HG02970 (cell line): ENCODE measurements at regions not wholly inside any gene's neighbourhood (a gene's known extent, or its start where the extent isn't known, plus 50 kb on each side); places are given as distances from the start of the nearest gene placed in this dataset.

Experiments
- ATAC-seq: cut with Tn5 transposase; IDR thresholded peaks from one replicate; pipeline ENCODE4 v1.9.1; 2021; ENCODE audit warnings: mild to moderate bottlenecking, moderate library complexity, moderate number of reproducible peaks; ENCODE audit not compliant: unreplicated experiment, low FRiP score

DNA sequence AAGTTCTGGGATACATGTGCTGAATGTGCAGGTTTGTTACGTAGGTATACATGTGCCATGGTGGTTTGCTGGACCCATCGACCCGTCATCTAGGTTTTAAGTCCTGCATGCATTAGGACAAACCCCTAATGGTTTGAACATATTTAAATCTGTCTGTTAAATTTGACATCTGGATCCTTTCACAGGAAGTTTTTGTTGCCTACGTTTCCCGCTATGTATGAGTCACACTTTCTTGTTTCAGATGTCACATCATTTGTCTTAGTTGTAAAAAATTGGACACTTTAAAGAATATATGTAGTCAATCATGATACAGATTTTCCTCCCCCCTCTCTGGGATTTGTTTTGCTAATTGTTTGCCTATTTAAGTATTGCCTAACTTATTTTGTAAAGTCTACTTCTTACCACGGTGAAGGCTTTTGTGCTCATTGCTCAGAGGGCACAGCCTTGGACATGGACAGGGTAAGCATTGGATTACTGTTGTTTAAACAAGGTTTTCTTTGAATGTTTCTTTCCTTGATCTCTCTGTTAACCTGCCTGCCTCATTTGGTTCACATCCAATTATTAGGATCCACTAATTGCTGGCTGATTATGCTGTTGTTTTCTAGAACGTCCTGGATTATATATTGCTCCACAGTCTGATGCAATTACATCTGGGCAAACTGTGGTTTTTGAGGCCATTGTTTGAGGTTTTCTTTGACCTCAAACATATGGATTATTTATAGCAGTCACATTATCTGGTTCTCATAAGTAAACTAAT is 1441.4 kb downstream of the AACS start:
- ATAC-seq, result no peak

DNA sequence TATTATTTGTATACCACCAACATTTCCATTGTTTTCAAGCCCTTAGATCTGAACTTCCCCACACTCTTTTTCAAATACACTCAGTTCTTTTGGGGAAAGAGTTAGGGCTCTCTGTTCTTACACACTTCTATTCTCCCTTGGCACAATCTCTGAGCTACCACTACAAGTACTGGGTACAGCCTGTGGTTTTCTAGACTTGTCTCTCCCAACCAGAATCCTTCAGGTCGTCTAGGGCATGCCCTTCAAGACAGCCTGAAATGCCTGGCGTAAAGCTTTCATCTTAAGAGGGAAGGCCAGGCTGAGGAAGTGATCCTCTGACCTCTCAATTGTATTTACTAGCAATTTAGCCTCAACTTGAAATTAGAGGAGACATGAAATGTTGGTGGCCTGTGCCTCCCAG is 1442.0 kb downstream of the AACS start:
- no peak for ATAC-seq

DNA sequence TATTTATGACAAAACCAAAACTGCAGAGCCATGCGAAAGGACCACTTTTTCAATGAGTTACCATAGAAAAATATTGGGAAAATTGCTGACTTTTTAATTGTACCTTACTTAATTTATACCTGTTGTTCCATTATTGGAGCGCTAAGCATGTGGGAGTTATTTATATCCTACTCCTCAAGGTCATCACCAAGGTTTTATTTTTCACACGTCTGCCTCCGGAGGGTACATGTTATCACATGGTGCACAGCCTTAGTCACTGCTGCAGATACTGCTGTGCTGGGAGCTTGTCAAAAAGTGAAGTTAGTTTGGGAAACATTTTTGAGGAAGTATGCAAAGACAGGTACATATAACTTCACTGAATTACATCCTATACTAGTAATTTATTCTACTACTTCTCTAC is 1444.3 kb downstream of the AACS start:
- ATAC-seq, result no peak

DNA sequence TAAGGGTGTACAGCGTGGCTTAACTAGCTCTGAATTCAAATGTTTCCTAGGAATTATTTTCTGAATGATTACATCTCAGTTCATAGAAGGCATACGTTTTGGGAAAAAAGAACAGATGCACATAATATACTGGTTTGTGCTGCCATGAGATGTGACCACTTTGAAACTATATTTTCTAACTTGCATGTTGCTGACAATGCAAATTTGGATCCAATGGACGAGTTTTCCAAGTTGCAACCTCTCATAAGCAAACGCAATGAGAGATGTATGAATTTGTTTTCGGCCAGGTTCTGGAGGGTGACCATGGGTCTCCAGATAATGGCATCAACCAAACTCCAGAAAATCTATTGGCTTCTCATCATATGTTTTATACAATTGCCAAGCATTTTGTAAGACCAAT is 1445.4 kb downstream of the AACS start:
- no peak for ATAC-seq

DNA sequence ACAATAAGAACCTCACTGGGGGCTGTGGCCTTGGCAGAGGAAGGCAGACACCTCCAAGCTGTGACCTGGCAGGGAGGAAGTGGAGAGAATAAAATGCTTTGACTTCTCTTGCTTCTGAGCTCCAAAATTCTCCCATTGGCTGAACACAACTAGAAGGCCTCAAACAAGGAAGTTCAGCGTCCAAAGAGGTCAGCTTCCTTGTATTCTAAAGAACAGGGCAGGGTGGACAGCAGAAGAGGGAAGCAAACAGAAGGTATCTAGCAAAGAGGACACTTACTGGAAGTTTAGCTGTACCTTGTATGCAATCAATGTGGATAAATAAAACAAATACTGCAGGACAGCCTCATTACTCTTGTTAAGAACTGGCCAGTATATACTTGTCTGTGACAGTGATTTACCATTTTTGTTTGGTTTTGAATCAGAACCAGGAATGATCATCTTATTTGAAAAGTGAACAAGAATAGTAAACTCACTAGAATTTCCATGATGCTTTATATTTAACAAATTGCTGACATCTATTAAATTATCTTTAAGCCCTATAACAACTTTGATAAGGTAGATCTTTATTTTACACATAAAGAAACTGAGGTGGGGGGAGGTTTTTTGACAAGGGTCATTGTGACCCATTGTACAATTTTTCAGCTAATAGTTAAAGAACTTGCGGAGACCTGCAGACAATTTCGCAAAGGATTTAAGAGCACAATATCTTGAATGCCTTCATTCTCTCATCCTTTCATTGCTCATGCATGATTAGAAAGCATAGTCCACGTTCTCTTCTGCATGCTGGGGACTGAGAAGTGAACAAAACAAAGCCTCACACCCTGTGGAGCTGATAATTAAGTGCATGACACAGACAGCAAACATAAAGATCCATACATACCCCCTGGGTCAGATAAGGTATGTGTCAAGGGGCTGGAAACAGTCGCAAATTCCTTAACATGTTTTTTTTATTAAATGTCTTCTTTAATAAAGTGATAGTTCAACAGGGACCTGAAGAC is 1448.0 kb downstream of the AACS start:
- ATAC-seq, result no peak

DNA sequence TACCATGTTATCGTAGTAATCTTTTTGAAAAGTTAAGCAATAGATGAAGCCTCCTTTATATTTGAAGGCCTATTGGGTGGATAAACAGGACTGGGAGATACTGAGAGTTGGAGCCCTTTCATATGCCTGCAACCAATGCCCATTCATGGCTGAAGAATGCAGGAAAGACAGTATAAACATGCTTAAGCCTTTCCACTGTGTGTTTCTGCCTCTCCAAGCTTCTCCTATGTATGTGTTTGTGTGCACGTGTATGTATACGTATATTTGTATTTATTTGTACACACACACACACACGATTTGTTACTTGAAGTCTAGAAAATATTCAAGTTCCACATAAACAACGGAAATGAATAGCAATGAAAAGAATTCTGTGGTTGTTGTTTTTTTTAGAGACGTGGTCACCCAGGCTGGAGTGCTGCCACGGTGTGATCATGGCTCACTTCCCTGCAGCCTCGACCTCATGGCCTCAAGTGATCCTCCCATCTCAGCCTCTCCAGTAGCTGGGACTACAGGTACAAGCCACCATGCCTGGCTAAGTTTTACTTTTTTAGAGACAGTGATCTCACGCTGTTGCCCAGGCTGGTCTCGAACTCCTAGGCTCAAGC is 1453.5 kb downstream of the AACS start:
- no peak for ATAC-seq

DNA sequence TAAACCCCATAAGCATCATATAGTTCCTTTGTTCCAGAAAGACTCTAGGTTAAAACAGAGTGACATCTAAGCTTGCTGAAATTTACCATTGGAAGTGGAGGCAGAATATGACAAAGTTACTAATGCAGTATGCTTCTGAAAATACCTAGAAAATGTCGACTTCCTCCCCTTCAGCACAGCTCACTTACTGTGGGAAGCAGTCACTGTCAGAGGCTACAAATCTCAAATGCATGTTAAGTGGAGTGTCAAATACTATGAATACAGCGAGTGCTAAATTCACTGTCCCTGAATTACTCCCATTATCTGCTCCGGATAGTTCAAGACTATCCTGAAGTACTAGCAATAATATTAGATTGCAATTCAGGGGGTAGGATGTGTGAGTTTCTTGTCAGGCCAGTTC is 1454.6 kb downstream of the AACS start:
- no peak for ATAC-seq

DNA sequence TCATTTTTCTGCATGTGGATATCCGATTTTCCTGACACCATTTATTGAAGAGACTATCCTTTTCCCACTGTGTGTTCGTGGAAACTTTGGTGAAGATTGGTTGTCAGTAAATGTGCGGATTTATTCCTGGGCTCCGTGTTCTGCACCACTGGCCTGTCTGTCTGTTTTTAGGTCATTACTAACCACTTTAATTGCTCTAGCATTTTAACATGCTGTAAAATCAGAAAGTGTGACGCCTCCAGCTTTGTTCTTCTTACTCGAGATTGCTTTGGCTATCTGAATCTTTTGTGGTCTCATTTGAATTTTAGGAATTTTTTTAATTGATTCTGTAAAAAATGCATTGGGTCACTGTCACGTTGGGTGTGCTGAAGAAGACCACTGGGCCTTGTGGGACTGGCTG is 1458.7 kb downstream of the AACS start:
- no peak for ATAC-seq

DNA sequence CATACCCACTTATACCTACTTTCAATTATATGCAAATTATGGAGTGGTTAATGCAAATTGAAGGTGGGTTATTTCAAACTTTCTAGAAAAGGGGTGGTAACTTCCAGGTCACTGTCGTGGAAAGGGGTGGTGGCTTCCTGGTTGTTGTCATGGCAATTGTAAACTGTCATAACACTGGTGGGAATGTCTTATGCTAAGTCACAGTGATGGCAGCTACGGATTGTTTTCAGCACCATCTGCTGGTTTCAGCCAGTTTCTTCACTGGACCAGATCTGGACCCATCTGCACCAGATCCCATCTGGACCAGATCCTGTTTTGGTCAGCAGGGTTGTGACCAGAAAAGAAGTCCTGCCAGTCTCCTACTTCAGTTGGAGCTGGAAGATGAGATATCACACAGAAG is 1469.3 kb downstream of the AACS start:
- no peak for ATAC-seq

DNA sequence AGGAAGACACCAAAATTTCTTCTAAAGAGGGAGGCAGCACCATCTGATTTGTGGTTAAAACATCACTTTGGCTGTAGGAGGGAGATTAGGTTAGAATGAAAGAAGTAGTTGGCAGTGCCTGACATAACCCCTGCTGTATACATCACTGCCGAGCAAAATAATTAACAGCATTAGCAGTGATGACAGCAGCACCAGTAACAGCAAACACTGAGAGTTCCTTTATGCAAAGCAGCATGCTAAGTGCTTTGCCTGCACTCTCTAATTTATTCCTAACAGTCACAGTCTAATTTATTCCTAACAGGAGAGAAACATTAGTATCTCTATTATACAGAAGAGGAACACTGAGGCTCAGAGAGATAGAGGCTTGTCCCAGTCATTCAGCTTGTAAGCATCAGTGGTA is 1469.7 kb downstream of the AACS start:
- ATAC-seq, result no peak

DNA sequence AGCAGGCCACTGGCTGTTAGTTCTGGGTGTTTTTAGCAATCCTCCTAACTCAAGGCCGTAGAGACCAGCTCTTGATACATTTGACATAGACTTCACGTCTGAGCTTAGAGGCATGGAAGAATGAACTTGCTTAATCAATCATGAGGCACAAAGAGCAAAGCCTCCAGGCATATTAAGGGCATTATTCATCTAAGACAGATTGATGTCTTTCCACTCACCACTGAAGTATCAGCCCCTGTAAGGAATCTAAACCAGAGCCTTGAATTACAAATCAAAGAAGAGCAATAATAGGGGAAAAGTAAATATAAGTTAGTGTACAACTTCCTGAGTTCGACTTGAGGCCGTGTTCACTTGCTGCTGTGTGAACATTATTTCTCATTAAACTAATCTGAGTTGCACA is 1470.7 kb downstream of the AACS start:
- ATAC-seq, result no peak

DNA sequence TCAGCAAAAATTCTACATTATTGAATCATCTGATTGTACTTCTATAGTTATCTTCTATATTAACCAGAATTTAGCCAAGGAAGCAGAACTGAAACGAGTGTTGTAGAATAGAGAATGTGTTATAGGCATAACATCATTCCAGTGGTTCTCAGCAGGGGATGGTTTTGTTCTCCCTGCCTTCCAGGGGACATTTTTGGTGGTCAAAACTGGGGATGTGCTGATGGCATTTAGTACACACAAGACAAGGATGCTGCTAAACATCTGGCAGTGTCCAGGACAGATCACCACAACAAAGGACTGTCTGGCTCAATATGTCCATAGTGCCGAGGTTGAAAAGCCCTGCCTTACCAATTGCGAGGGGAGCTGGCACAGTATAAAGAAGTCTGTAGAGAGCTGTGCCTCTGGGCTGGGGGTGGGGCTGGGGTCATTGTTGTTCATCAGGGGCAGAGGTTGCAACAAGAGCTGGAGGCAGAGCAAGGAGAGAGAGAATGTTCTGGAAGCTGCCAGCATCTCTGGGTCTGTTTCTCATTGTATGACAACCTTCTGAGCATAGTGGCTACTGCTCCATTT is 1472.8 kb downstream of the AACS start:
- ATAC-seq, result no peak

DNA sequence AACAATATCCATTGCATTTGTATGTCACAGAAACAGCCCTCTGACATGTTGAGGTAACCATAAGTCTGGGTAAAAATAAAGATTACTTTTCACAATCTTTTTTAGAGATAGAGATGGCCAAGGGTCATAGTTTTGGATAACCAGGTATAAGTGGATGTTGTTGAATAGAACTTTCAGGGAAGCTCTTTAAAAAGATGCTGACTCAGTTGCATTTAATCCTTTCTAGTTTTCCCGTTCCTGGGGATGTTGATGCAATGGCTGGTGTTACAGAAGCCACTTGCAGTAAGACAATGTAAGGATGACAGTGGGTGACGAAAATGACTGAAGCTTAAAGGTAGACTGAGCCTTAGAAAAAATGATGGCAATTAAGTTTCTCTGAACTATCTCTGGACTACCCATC is 1473.7 kb downstream of the AACS start:
- no peak for ATAC-seq

DNA sequence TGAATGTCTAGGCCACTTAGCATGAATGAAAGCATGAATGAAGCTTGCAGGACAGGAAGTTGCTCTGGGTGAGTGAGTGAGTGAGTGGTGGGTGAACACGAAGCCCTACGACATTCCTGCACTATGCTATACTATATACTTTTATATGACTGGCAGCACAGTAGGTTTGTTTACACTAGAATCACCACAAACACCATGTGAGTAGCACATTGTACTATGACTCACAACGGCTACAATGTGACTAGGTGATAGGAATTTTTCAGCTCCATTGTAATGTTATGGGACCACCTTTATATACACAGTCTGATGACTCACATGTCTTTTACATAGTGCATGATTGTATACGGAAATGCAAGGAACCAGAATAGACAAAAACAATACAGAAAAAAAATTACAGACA is 1480.2 kb downstream of the AACS start:
- no peak for ATAC-seq

DNA sequence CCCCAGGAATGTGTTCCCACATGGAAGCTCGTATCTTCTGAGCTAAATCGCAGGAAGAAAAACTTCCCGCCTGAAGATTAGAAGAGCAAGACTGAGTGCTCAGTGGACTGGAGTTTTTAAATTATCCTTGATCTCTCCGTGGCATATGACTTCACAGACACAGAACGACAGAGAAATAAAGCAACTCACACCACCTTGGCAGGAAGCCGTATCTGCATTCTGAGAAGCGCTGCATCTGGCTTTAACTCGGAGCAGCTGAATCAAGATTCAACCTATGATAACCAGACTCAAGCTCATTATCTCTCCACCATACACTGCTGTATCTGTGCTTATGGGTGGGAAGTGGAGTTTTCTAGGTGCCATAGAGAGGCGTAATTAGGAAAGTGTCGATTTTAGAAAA is 1482.7 kb downstream of the AACS start:
- no peak for ATAC-seq

DNA sequence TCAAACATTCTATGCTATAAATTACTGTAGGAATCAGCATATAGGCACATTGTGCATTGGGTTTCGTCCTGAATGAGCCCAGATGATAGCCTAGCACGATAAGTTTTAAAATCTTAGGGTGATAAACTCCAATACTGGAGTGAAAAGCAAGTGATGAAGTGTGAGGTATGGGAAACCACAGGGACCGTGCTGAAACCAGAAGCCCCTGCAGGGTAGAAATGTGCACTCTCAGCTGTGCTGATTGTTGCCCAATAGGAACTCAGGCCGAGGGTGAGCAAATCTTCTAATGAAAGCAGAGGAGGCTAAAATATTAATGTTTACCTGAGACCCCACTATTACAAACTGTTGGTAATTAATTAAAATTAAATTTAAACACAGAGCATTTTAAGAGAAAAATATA is 1486.6 kb downstream of the AACS start:
- no peak for ATAC-seq

DNA sequence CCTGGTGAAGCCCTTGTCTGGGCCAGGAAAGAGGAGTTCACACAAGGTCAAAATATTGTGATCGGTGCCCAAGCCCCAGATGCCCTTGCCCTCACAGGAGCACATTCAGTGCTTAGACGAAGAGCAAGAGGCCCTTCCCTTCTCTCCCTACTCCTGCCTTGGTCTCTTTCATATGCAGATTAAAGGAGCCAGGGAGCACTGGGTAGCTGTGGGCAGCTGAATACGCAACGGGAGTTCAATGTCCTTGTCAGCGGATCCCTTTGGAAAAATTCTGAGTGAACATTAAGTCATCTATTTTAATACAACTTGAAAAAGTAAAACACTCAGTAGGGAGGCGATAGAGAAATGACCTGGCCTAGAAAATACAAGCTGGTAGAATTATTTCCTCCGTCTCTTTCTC is 1489.4 kb downstream of the AACS start:
- ATAC-seq, result no peak

DNA sequence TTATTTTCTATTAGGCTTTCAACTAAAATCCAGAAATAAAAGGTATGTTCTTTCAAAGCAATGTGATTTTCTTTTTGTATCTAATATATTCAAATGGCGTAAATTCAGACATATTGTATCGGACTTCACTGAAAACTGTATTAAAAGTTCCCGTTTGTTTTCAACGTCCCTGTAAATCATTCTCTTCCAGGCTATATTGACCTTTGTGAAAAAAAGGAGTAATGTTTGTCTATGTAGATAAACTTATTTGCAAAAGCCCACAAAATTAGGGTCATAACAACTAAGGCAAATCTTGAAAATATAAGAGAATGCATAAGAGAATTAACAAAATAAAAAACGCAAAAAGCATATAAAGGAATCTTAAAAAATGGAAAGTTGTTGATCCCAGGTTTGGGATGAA is 1492.4 kb downstream of the AACS start:
- no peak for ATAC-seq

DNA sequence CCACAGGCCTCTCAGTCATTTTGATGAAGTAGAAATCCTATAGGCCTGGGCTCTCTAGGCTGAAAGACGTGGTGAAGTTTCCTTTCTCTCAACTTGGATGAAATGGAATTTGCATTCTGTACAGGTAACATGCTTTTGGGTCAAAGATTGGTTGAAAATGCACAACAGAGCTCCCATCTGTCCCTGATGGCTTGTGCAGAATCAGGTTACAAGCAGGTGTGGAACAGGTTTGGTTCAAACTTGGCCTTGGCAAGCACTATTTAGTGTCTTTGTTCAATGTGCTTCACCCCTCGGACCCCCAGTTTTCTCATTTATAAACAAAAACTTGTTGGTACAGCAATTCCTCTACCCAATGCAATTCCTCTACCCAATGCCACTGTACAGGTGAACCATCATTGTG is 1493.0 kb downstream of the AACS start:
- no peak for ATAC-seq

DNA sequence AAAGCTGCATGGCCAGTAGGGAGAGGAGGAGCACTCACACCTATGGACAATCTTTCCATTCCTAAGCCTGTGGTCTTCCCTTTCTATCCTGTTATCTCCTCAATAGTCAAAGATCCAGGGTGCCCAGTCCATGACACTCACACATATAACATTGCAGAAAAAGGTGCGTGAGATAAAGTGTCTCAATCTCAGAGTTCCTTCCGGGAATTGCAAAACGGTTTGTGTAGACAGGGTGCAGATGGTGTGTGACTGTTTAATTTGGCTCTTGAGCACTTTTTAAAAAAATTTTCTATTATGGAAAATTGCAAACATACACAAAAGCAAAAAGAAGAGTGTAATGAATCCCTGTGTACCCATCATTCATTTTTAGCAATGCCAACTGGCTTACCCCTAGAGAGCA is 1493.6 kb downstream of the AACS start:
- ATAC-seq, result no peak

DNA sequence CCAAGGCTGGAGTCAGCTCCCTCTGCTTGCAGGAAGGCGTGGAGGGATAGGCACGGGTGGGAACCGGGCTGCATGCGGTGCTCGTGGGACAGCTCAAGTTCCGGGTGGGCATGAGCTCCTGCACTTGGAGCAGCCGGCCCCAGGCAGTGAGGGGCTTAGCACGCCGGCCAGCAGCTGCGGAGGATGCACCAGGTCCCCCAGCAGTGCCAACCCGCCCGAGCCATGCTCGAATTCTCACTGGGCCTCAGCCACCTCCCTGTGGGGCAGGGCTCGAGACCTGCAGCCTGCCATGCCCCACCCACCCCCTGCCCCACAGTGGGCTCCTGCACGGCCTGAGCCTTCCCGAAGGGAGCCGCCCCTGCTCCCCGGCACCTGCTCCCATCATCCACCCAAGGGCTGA is 1501.8 kb downstream of the AACS start:
- ATAC-seq, result no peak
